Right atrium auricular region (tissue), 2 donors: ENCODE measurements at regions not wholly inside any gene's neighbourhood (a gene's known extent, or its start where the extent isn't known, plus 50 kb on each side); places are given as distances from the start of the nearest gene placed in this dataset.

Source experiments
- DNase-seq: peaks from one replicate; pipeline ENCODE4 v3.0.0-alpha.2; 2019; ENCODE audit warnings: low spot score
- H3K27ac ChIP-seq, 2 donors: fragments of 200-600 bp; sonication (generic); 1 replicate in 1 of 2; 2 replicates in 1 of 2; pipeline ENCODE4 v1.5.1; 2016 to 2019
- H3K27me3 ChIP-seq, 2 donors: fragments of 200-600 bp; sonication (generic); one replicate each; pipeline versions ENCODE4 v1.5.1 to v1.6.0; 2017 to 2019
- H3K36me3 ChIP-seq: fragments of 200-600 bp; sonication (generic); one replicate; pipeline ENCODE4 v1.5.1; 2016
- H3K4me1 ChIP-seq, 2 donors: fragments of 200-600 bp; sonication (generic); one replicate each; pipeline versions ENCODE4 v1.5.1 to v1.6.0; 2017 to 2019
- H3K4me3 ChIP-seq, 2 donors: fragments of 200-600 bp; sonication (generic); 1 replicate in 1 of 2; 2 replicates in 1 of 2; pipeline ENCODE4 v1.5.1; 2017 to 2019; ENCODE audit warnings: mild to moderate bottlenecking in 1 of 2, moderate library complexity in 1 of 2
- H3K9me3 ChIP-seq, 2 donors: fragments of 200-600 bp; sonication (generic); one replicate each; pipeline ENCODE4 v1.5.1; 2019
- TF ChIP-seq, protein P1 (sequence below), 2 donors: fragments of 200-600 bp; sonication (generic); IDR thresholded peaks; one replicate each; pipeline ENCODE4 v1.5.1; 2019; ENCODE audit warnings: antibody characterized with exemption in 2 of 2

DNA sequence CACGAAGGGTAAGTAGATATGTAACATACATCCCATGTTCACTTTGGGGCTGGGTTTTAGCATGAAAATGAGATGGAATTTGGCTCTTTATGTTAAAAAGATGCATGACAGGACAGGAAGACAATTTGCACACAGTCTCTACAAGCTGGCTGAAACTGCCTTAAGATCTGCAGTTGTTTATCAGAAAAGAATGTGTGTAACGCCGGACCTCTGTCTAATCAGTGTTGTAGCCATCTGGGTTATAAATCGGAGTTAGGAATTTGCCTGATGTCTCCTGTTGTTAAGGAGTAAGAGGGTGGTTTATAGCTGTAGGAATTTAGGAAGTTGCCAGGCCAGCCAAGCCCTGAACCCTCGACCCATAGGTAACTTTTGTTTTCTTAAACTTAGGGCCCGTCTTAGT is 562.9 kb upstream of the FAT1 start:
- Histone ChIP-seq H3K27ac (no peak overlapping the region), H3K9me3 (no peaks in the 10 kb centered on the region), H3K4me3 (no peak overlapping the region), H3K36me3 (no peaks in the 10 kb centered on the region), H3K27me3 (no peaks in the 10 kb centered on the region), H3K4me1 (no peaks in the 10 kb centered on the region)
- no peak for DNase-seq
- TF ChIP-seq, protein P1, sequence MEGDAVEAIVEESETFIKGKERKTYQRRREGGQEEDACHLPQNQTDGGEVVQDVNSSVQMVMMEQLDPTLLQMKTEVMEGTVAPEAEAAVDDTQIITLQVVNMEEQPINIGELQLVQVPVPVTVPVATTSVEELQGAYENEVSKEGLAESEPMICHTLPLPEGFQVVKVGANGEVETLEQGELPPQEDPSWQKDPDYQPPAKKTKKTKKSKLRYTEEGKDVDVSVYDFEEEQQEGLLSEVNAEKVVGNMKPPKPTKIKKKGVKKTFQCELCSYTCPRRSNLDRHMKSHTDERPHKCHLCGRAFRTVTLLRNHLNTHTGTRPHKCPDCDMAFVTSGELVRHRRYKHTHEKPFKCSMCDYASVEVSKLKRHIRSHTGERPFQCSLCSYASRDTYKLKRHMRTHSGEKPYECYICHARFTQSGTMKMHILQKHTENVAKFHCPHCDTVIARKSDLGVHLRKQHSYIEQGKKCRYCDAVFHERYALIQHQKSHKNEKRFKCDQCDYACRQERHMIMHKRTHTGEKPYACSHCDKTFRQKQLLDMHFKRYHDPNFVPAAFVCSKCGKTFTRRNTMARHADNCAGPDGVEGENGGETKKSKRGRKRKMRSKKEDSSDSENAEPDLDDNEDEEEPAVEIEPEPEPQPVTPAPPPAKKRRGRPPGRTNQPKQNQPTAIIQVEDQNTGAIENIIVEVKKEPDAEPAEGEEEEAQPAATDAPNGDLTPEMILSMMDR (IDR thresholded peaks at IDR 0.05) = no peak

DNA sequence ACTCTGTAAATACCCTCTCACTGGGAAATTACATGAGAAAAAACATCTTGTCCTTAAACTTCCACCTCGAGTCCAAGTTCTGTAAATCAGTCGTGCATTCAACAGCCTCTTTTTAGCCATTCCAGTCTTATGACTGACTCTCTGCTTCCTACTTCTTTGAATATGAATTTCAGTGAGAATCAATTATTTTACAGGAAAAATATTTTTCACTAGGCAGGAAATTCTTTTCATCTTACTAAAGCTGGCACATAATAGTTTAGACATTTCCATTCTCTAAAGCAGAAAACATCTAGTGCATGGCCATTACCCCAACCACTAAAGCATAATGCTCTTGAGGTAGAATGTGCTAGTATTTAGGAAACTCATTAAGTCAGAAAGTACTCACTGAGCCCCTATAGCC is 565.7 kb upstream of the FAT1 start:
- TF ChIP-seq, protein P1 (IDR thresholded peaks at IDR 0.05) = no peak
- Histone ChIP-seq H3K9me3 (no peaks in the 10 kb centered on the region), H3K27ac (no peak overlapping the region), H3K4me3 (no peak overlapping the region), H3K36me3 (no peaks in the 10 kb centered on the region), H3K27me3 (no peaks in the 10 kb centered on the region), H3K4me1 (no peaks in the 10 kb centered on the region)
- DNase-seq = no peak

DNA sequence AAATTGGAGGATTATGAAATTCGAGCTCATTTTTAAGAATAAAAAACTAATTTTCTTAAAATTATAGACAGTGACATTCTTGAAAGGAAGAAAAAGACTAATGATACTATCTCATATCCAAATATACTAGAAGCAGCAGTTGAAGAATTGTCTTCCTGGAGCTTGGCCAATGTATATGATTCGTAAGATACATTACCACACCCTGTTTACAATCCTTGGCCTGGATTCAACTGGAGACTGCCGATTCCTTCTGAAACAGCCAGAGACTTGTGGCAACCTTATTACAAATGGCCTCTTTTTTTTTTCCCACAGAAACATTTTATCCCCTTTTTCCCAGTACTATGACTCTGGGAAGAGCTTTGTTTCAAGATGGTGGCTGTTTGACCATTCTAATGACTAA is 571.2 kb upstream of the FAT1 start:
- no peak overlapping the region for H3K4me3 ChIP-seq
- TF ChIP-seq, protein P1 (IDR thresholded peaks at IDR 0.05) = no peak
- H3K4me1 ChIP-seq = no peaks in the 10 kb centered on the region
- no peaks in the 10 kb centered on the region for H3K27me3 ChIP-seq
- no peak for DNase-seq
- no peaks in the 10 kb centered on the region for H3K9me3 ChIP-seq
- no peak overlapping the region for H3K27ac ChIP-seq
- H3K36me3 ChIP-seq = no peaks in the 10 kb centered on the region

DNA sequence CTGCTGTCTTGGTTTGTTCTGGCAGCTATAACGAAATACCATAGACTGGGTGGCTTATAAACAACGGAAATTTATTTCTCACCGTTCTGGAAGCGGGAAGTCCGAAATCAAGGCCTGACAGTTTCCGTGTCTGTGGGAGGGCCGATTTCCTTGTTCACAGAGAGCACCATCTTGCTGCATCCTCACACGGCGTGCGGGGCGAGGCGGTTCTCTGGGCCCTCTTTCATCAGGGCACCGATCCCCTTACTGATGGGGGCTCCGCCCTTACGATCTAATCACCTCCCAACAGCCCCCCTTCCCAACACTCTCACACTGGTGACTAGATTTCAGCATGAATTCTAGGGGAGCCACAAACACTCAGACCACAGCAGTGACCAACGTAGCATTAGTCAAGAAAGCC is 578.3 kb upstream of the FAT1 start:
- H3K9me3 ChIP-seq = no peaks in the 10 kb centered on the region
- no peak for DNase-seq
- TF ChIP-seq, protein P1 (IDR thresholded peaks at IDR 0.05) = no peak
- no peaks in the 10 kb centered on the region for H3K27me3 ChIP-seq
- H3K27ac ChIP-seq = no peak overlapping the region
- H3K4me1 ChIP-seq = no peaks in the 10 kb centered on the region
- no peak overlapping the region for H3K4me3 ChIP-seq
- no peaks in the 10 kb centered on the region for H3K36me3 ChIP-seq

DNA sequence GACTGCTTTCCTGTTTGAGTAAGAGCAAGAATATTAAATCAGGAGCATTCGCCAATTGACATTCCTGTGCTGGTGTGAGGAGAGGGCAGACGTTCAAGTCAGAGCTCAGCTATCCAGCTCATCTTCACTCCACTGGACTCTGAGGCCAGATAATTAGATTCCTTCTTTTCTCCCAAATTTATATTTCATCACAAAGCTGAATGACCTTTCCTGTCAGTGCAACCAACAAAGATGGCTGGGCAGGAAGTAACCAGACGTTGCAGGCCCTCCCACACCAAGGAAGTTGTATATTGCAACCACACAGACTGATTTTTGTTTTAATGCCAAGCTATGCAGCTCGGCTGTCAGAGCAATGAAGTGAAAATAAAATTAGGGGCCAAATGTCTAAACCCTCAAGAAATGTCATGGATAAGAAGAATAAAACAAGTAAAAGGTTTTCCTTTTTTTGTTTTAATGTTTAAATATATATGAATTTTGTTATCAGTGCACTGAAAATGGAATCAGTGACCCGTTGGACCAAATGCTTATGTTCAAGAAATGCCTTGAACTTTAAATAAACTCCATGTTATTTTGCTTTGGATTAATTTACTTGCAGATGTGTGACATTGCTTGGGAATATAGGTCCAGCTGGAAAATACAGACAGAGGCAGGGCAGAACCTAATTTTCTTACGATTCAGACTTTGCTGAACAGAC is 578.9 kb upstream of the FAT1 start:
- H3K4me3 ChIP-seq = no peak overlapping the region
- TF ChIP-seq, protein P1 (IDR thresholded peaks at IDR 0.05) = no peak
- H3K9me3 ChIP-seq = no peaks in the 10 kb centered on the region
- H3K36me3 ChIP-seq = no peaks in the 10 kb centered on the region
- no peaks in the 10 kb centered on the region for H3K27me3 ChIP-seq
- DNase-seq = no peak
- H3K27ac ChIP-seq = no peak overlapping the region
- no peaks in the 10 kb centered on the region for H3K4me1 ChIP-seq

DNA sequence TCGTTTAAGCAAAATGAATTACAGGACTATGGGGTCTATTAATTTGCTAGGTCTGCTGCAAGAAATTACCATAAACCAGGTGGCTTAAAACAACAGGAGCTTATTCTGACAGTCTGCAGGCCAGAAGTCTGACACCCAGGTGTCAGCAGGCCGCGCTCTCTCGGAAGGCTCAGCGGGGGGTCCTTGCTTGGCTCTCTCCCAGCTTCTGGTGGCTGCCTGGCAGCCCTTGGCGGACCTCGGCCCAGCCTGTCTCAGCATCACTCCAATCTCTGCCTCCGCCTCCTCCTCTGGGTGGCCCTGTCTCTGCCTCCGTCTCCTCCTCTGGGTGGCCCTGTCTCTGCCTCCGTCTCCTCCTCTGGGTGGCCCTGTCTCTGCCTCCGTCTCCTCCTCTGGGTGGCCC is 580.5 kb upstream of the FAT1 start:
- H3K27ac ChIP-seq = no peak overlapping the region

More for the DNA sequence above, 580.5 kb upstream of the FAT1 start:
- Histone ChIP-seq H3K4me3 (no peak overlapping the region), H3K4me1 (no peaks in the 10 kb centered on the region), H3K9me3 (no peaks in the 10 kb centered on the region), H3K36me3 (no peaks in the 10 kb centered on the region), H3K27me3 (no peaks in the 10 kb centered on the region)
- TF ChIP-seq, protein P1 (IDR thresholded peaks at IDR 0.05) = no peak
- DNase-seq = no peak
